Endothelial cell of umbilical vein (primary cell): ENCODE measurements at regions not wholly inside any gene's neighbourhood (a gene's known extent, or its start where the extent isn't known, plus 50 kb on each side); places are given as distances from the start of the nearest gene placed in this dataset.

Source experiments
- BruUV-seq: library from RNA; stranded (reverse); fragments of 400-500 nt; replicated peaks from 2 replicates; lab custom pipeline; 2021; lab: Mats Ljungman, UMichigan
- CTCF ChIA-PET: fragments of 300-600, 350-600 bp; sonication (Branson Sonifier 250); formaldehyde crosslinking; loops from one replicate; lab custom pipeline; 2021; ENCODE audit warnings: antibody characterized with exemption, inconsistent platforms; lab: Charles Lee
- POLR2A ChIA-PET: fragments of 300-600, 350-600 bp; sonication (Branson Sonifier 250); formaldehyde crosslinking; loops from one replicate; lab custom pipeline; 2021; ENCODE audit warnings: antibody characterized with exemption, inconsistent platforms; lab: Charles Lee
- DNase-seq: peaks from one replicate; pipeline ENCODE4 v3.0.0-alpha.2; 2011; ENCODE audit warnings: low read depth, low spot score
- FAIRE-seq: peaks from 2 replicates; lab custom pipeline; 2011; peaks lifted over from hg19 to GRCh38; lab: Jason Lieb, UNC
- H2AFZ ChIP-seq: 2 replicates; pipeline ENCODE4 v1.6.0; 2012; ENCODE audit warnings: low read depth, low read length, control low read depth, inconsistent platforms
- H3K27ac ChIP-seq: 2 replicates; pipeline ENCODE4 v1.5.1; 2011; ENCODE audit warnings: low read depth, mild to moderate bottlenecking, control low read depth, low read length, moderate library complexity; ENCODE audit not compliant: insufficient read depth
- H3K27me3 ChIP-seq, 2 experiments: 2 replicates each; pipeline versions ENCODE4 v1.6.0 to v1.6.1; 2011; ENCODE audit warnings: low read length in 2 of 2, mixed read lengths in 1 of 2; ENCODE audit not compliant: control insufficient read depth in 2 of 2, insufficient read depth in 2 of 2
- H3K36me3 ChIP-seq, 2 experiments: 2 replicates in 1 of 2; 3 replicates in 1 of 2; pipeline ENCODE4 v1.5.1; 2011; ENCODE audit warnings: low read length in 2 of 2, mild to moderate bottlenecking in 1 of 2, moderate library complexity in 1 of 2; ENCODE audit not compliant: control insufficient read depth in 2 of 2, insufficient read depth in 2 of 2; ENCODE audit errors: extremely low read depth in 1 of 2
- H3K4me1 ChIP-seq: 3 replicates; pipeline ENCODE4 v1.5.1; 2011; ENCODE audit warnings: mild to moderate bottlenecking, low read length; ENCODE audit not compliant: control insufficient read depth, insufficient read depth; ENCODE audit errors: extremely low read depth
- H3K4me2 ChIP-seq: 2 replicates; pipeline ENCODE4 v1.6.1; 2011; ENCODE audit warnings: low read length, control low read depth, mixed read lengths; ENCODE audit not compliant: insufficient read depth
- H3K4me3 ChIP-seq, 3 experiments: fragments of 200-600 bp in 1 of 3; sonication (generic), shearing (Covaris generic) in 1 of 3; replicated peaks in 1 of 3; 2 replicates each; pipeline ENCODE4 v1.5.1; 2011 to 2016; ENCODE audit warnings: control low read depth in 3 of 3, low read length in 3 of 3, mild to moderate bottlenecking in 2 of 3, inconsistent platforms in 1 of 3, low read depth in 1 of 3, moderate library complexity in 1 of 3; ENCODE audit not compliant: insufficient read depth in 1 of 3
- H3K79me2 ChIP-seq: 2 replicates; pipeline ENCODE4 v1.6.0; 2012; ENCODE audit warnings: low read length, inconsistent platforms; ENCODE audit not compliant: control insufficient read depth, insufficient read depth
- H3K9ac ChIP-seq: replicated peaks from 2 replicates; pipeline ENCODE3; 2011; ENCODE audit warnings: low read length, control low read depth; ENCODE audit not compliant: insufficient read depth; ENCODE audit errors: extremely low read depth
- H3K9me1 ChIP-seq: replicated peaks from 3 replicates; pipeline ENCODE4 v1.6.0; 2011; ENCODE audit warnings: mild to moderate bottlenecking, low read length; ENCODE audit not compliant: control insufficient read depth, insufficient read depth; ENCODE audit errors: extremely low read depth
- H3K9me3 ChIP-seq: replicated peaks from 2 replicates; pipeline ENCODE4 v1.5.1; 2012; ENCODE audit warnings: low read length, inconsistent platforms; ENCODE audit not compliant: control insufficient read depth, insufficient read depth
- H4K20me1 ChIP-seq: replicated peaks from 2 replicates; pipeline ENCODE3; 2011; ENCODE audit warnings: mild to moderate bottlenecking, low read length; ENCODE audit not compliant: control insufficient read depth, insufficient read depth; ENCODE audit errors: extremely low read depth
- EZH2 ChIP-seq: IDR thresholded peaks from 2 replicates; pipeline ENCODE4 v1.6.1; 2012; ENCODE audit warnings: borderline replicate concordance, low read depth, mild to moderate bottlenecking, moderate library complexity, low read length, inconsistent platforms; ENCODE audit not compliant: severe bottlenecking
- FOS ChIP-seq: IDR thresholded peaks from 2 replicates; pipeline ENCODE4 v1.6.1; 2011; ENCODE audit warnings: mild to moderate bottlenecking, low read length, moderate library complexity, borderline replicate concordance; ENCODE audit not compliant: insufficient read depth
- GATA2 ChIP-seq: IDR thresholded peaks from 2 replicates; pipeline ENCODE4 v1.7.0; 2011; ENCODE audit warnings: low read depth, mild to moderate bottlenecking, moderate library complexity, mixed read lengths, low read length; ENCODE audit not compliant: insufficient read length, insufficient read depth
- JUN ChIP-seq: IDR thresholded peaks from 2 replicates; pipeline ENCODE4 v1.6.1; 2011; ENCODE audit warnings: borderline replicate concordance, low read depth; ENCODE audit not compliant: insufficient read length, insufficient read depth
- MYC ChIP-seq: IDR thresholded peaks from one replicate; pipeline ENCODE4 v1.6.1; 2011; ENCODE audit warnings: mild to moderate bottlenecking, low read depth, low read length
- POLR2A ChIP-seq: IDR thresholded peaks from 2 replicates; pipeline ENCODE4 v1.6.1; 2012; ENCODE audit warnings: low read depth, mild to moderate bottlenecking, control low read depth, low read length
- POLR2AphosphoS5 ChIP-seq: IDR thresholded peaks from 2 replicates; pipeline ENCODE4 v1.6.1; 2012; ENCODE audit warnings: low read depth, mild to moderate bottlenecking, control low read depth, low read length, moderate library complexity; ENCODE audit not compliant: insufficient read depth
- dilution Hi-C: fragments of 300-500 bp; cut with MboI; formaldehyde crosslinking; loops from one replicate; pipeline ENCODE4 v1.15.0; 2019; ENCODE audit warnings: low sequenced_read_pairs; ENCODE audit not compliant: extremely low pct_ligation_motif_present
- intact Hi-C: fragments of 100-400 bp; cut with micrococcal nuclease; formaldehyde crosslinking; loops from one replicate; pipeline ENCODE4 v1.10.0; 2022
- TF ChIP-seq, protein P1 (sequence below), 2 donors: IDR thresholded peaks; 1 replicate in 1 of 2; 2 replicates in 1 of 2; pipeline ENCODE4 v1.5.1; 2011; ENCODE audit warnings: low read length in 2 of 2, mild to moderate bottlenecking in 2 of 2, moderate library complexity in 2 of 2, control low read depth in 1 of 2, inconsistent platforms in 1 of 2, low read depth in 1 of 2; ENCODE audit not compliant: insufficient read depth in 1 of 2; ENCODE audit errors: extremely low read depth in 1 of 2
- TF ChIP-seq, protein P2 (sequence below): IDR thresholded peaks from 2 replicates; pipeline ENCODE4 v1.6.1; 2011; ENCODE audit not compliant: insufficient read depth, insufficient read length

DNA sequence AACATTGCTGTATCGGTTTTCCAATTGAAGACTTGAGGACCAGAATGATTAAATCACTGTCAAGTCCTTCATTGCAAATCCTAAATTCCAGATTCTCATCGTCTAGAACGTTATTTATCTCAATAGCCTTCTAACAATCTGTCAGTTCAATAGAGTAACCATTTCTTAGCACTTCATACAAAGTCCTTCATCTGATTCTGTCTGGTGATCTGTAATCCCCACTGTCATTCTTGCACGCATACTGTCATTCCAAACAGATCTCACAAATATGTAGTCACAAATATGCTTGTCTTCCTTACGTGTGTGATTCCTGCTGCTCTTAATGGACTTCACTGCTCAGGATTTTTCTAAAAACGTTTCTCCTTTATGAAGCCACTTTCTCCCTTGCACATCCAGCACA, 1197.5 kb downstream of the EFNB2 start:
- Histone ChIP-seq H3K4me3 (no peak overlapping the region), H2AFZ (no peak overlapping the region), H3K9me1 (no peaks in the 10 kb centered on the region), H3K27me3 (no peaks in the 10 kb centered on the region), H3K36me3 (no peaks in the 10 kb centered on the region), H3K9ac (no peak overlapping the region), H3K9me3 (no peaks in the 10 kb centered on the region), H3K4me1 (no peaks in the 10 kb centered on the region), H3K27ac (no peak overlapping the region), H3K4me2 (no peak overlapping the region), H3K79me2 (no peaks in the 10 kb centered on the region), H4K20me1 (no peaks in the 10 kb centered on the region)
- FAIRE-seq (no peak), DNase-seq (no peak)
- POLR2A ChIA-PET = no interaction called here
- BruUV-seq = no TSS peak
- CTCF ChIA-PET = no interaction called here
- TF ChIP-seq POLR2A (no peak), FOS (no peak), MYC (no peak), JUN (no peak), POLR2AphosphoS5 (no peak), EZH2 (no peak), GATA2 (no peak)
- TF ChIP-seq, protein P1, sequence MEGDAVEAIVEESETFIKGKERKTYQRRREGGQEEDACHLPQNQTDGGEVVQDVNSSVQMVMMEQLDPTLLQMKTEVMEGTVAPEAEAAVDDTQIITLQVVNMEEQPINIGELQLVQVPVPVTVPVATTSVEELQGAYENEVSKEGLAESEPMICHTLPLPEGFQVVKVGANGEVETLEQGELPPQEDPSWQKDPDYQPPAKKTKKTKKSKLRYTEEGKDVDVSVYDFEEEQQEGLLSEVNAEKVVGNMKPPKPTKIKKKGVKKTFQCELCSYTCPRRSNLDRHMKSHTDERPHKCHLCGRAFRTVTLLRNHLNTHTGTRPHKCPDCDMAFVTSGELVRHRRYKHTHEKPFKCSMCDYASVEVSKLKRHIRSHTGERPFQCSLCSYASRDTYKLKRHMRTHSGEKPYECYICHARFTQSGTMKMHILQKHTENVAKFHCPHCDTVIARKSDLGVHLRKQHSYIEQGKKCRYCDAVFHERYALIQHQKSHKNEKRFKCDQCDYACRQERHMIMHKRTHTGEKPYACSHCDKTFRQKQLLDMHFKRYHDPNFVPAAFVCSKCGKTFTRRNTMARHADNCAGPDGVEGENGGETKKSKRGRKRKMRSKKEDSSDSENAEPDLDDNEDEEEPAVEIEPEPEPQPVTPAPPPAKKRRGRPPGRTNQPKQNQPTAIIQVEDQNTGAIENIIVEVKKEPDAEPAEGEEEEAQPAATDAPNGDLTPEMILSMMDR (IDR thresholded peaks at IDR 0.05; ENCODE audit: extremely low read depth in 1 of 2, insufficient read depth in 1 of 2, low read depth in 1 of 2, low read length in 2 of 2) = no peak
- TF ChIP-seq, protein P2, sequence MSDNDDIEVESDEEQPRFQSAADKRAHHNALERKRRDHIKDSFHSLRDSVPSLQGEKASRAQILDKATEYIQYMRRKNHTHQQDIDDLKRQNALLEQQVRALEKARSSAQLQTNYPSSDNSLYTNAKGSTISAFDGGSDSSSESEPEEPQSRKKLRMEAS = no peak
- dilution Hi-C loops = no loop called here
- intact Hi-C loops = no loop called here
